IMR-90 (cell line): ENCODE measurements at regions not wholly inside any gene's neighbourhood (a gene's known extent, or its start where the extent isn't known, plus 50 kb on each side); places are given as distances from the start of the nearest gene placed in this dataset.

ENCODE experiments used
- CEBPB ChIP-seq: IDR thresholded peaks from 2 replicates; pipeline ENCODE4 v1.6.1; 2012; ENCODE audit warnings: low read depth, low read length, improper control_type of control experiment
- FOS ChIP-seq: fragments of 150-350 bp; IDR thresholded peaks from 2 replicates; pipeline ENCODE4 v1.6.1; 2016; ENCODE audit warnings: low read depth, low read length
- MAFK ChIP-seq: IDR thresholded peaks from 2 replicates; pipeline ENCODE4 v1.6.1; 2012; ENCODE audit warnings: low read depth, low read length, improper control_type of control experiment
- MAZ ChIP-seq: IDR thresholded peaks from 2 replicates; pipeline ENCODE4 v1.6.1; 2012; ENCODE audit warnings: low read depth, mild to moderate bottlenecking, low read length, improper control_type of control experiment, moderate library complexity, borderline replicate concordance
- POLR2A ChIP-seq: IDR thresholded peaks from 2 replicates; pipeline ENCODE4 v1.6.1; 2012; ENCODE audit warnings: mild to moderate bottlenecking, low read depth, low read length
- RAD21 ChIP-seq: IDR thresholded peaks from 2 replicates; pipeline ENCODE4 v1.6.1; 2012; ENCODE audit warnings: low read length, improper control_type of control experiment
- RFX5 ChIP-seq: IDR thresholded peaks from 2 replicates; pipeline ENCODE4 v1.8.0; 2012; ENCODE audit warnings: low read depth, mild to moderate bottlenecking, low read length, moderate library complexity
- SMC3 ChIP-seq: fragments of 150-350 bp; IDR thresholded peaks from 2 replicates; pipeline ENCODE4 v1.6.1; 2016; ENCODE audit warnings: low read depth, mild to moderate bottlenecking, antibody characterized with exemption, low read length, moderate library complexity
- USF2 ChIP-seq: fragments of 150-350 bp; IDR thresholded peaks from 2 replicates; pipeline ENCODE4 v1.6.1; 2017; ENCODE audit warnings: mild to moderate bottlenecking, antibody characterized with exemption, low read length, low read depth
- TF ChIP-seq, protein P1 (sequence below): conservative IDR thresholded peaks from 2 replicates; pipeline ENCODE4 v1.5.1; 2012; ENCODE audit warnings: mild to moderate bottlenecking, low read depth, low read length, improper control_type of control experiment
- TF ChIP-seq, protein P2 (sequence below): fragments of 150-350 bp; IDR thresholded peaks from 2 replicates; pipeline ENCODE4 v1.6.1; 2016; ENCODE audit warnings: low read depth, mild to moderate bottlenecking, low read length, moderate library complexity, borderline replicate concordance

GRCh38 chr9:42386477-42386876, 203.0 kb downstream of the SPATA31A6 start:
- TF ChIP-seq MAFK (no peak), USF2 (no peak), POLR2A (no peak), CEBPB (no peak), RFX5 (no peak), RAD21 (no peak), SMC3 (no peak), MAZ (no peak), FOS (no peak)
- TF ChIP-seq, protein P1, sequence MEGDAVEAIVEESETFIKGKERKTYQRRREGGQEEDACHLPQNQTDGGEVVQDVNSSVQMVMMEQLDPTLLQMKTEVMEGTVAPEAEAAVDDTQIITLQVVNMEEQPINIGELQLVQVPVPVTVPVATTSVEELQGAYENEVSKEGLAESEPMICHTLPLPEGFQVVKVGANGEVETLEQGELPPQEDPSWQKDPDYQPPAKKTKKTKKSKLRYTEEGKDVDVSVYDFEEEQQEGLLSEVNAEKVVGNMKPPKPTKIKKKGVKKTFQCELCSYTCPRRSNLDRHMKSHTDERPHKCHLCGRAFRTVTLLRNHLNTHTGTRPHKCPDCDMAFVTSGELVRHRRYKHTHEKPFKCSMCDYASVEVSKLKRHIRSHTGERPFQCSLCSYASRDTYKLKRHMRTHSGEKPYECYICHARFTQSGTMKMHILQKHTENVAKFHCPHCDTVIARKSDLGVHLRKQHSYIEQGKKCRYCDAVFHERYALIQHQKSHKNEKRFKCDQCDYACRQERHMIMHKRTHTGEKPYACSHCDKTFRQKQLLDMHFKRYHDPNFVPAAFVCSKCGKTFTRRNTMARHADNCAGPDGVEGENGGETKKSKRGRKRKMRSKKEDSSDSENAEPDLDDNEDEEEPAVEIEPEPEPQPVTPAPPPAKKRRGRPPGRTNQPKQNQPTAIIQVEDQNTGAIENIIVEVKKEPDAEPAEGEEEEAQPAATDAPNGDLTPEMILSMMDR: no peak
- TF ChIP-seq, protein P2, sequence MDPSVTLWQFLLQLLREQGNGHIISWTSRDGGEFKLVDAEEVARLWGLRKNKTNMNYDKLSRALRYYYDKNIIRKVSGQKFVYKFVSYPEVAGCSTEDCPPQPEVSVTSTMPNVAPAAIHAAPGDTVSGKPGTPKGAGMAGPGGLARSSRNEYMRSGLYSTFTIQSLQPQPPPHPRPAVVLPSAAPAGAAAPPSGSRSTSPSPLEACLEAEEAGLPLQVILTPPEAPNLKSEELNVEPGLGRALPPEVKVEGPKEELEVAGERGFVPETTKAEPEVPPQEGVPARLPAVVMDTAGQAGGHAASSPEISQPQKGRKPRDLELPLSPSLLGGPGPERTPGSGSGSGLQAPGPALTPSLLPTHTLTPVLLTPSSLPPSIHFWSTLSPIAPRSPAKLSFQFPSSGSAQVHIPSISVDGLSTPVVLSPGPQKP: no peak
